DMS79 (cell line): ENCODE measurements at regions not wholly inside any gene's neighbourhood (a gene's known extent, or its start where the extent isn't known, plus 50 kb on each side); places are given as distances from the start of the nearest gene placed in this dataset.

Experiments
- DNase-seq: peaks from one replicate; lab custom pipeline; 2025; lab: John Stamatoyannopoulos, UW

GRCh38 chr11:15815246-15816195 lies 540.8 kb downstream of the SOX6 start:
- no peak for DNase-seq

DNA sequence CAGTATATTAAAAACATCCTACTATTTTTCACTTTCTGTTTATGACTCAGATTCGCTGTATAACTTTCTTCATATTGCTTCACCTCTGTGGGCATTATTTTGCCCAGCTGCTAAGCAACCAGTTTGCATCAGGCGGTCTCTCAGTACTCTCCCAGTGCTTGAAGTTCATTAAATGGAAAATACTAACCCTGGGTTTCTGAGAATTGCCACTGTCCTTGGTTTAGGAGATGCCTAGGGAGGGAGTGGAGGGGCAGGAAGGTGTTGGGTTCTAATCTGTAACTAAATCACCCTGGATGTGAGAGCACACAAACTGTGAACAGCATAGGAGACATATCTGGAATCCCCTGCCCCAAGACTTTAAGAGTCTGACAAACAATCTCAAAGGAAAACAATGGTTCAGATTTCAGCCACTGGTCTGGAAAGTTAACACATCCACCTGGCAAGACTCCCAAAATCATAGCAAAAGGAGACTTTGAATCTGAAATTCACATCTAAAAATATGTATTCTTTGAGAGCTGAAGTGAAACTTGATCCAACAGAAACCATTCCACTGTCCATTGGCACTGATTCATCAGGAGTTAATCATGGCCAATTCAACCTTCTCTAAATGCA lies 540.0 kb downstream of the SOX6 start:
- no peak for DNase-seq

DNA sequence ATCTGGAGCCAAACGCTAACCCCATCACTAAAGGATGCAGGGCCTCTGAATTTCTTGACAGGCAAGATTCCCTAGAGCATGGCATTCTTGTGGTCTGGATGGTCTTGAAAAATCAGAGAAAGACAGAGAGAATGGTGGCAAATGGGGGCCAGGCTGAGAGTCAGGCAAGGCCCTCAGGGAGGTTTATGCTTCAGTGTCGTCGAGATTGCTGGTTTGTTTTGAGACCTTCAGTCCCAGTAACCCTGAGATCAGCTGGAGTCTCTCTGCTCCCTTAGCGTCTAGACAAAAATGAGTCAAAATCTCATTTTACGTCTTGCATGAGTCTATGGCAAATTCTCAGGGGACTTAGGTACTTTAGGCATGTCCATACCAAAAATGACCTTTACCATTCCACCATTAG lies 539.3 kb downstream of the SOX6 start:
- no peak for DNase-seq

- no peak for DNase-seq
Observed at GRCh38 chr11:15818132-15818842, 538.1 kb downstream of the SOX6 start.

- DNase-seq, result no peak
Observed at GRCh38 chr11:15819679-15820286, 536.6 kb downstream of the SOX6 start.

- DNase-seq, result no peak
Observed at GRCh38 chr11:15821451-15821850, 534.9 kb downstream of the SOX6 start.

DNA sequence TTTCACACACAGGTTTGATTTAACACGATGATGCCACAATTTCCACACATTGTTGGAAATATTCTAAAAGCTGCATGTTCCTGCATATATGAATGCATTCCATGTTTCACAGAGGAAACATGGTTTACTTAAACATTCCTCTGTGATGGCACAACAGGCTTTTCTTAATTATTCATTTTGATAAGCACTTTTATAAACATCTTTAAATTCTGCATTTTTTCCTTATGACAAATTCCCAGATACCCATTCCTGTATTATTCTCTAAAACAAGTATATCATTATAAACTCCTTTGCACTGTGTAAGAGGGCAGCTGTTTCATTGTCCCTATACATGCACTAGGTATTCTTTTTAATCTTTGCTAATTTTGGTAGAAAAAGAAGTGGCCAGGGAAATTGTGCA lies 532.3 kb downstream of the SOX6 start:
- no peak for DNase-seq

GRCh38 chr11:15825976-15826650 lies 530.2 kb downstream of the SOX6 start:
- DNase-seq, result no peak

DNA sequence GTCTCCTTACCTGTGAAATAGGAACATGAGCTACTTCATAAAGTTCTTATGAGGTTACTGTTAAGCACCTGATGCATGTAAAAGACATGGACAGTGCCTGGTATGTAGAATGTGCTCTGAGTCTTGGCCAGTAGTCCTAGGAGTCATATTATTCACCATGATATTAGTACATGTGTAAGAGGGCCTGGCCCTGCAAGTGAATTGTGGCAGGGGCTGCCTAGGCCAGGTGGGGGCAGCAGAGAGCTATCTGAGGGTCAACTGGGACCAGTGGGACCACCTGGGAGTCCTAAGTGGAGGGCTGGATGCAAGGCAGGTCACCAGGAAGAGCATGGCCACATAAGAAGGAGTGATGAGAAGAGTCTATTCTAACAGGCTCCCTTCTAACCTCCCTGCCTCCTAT lies 529.5 kb downstream of the SOX6 start:
- no peak for DNase-seq

DNA sequence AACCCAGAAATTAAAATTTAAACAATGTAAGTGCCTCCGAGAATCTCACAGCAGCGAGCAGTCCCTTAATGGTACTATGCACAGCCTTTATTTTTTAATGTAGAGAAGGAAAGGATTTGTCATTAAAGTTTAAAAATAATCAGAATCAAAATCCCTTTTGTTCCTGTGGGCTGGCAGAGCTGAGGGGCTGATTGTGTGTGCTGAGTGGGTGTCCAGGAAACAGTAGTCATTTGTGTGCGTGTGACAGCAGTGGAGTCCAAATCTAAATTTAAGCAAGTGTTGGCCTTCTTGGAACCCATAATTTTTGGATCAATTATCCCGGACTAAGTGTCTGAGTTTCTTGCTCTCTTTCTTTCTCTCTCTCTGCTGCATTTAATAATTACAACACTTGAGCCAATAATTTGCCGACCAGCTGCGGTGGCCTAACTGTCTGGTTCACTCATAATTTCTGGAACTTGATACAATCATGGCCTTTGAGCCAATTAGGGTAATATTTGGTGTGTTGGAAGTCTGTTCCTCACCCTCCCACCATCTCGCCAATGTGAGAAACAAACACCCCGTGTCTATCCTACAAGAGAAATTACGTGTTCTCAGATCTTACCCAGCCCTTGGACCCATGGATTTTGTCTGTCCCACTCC lies 528.0 kb downstream of the SOX6 start:
- no peak for DNase-seq

DNA sequence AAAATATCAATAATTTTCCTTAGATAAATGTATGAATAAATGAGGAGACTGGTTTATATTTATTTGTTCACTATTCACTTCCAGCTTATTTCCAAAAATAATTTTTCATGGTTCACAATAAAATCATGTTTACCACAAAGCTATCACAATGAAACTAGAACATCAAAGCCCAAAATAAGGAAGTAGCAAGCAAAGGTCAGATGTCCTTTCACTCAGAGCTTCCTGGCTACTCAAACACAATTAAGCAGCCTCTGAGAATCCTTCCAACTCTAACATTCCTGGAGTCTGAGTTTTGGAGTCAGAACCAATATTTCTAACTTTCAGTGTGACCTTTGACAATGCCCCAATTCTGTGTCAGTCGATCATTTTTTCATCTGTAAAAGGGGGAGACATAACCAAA lies 527.0 kb downstream of the SOX6 start:
- DNase-seq, result no peak

- DNase-seq, result no peak
Observed at GRCh38 chr11:15830741-15831428, 525.5 kb downstream of the SOX6 start.

DNA sequence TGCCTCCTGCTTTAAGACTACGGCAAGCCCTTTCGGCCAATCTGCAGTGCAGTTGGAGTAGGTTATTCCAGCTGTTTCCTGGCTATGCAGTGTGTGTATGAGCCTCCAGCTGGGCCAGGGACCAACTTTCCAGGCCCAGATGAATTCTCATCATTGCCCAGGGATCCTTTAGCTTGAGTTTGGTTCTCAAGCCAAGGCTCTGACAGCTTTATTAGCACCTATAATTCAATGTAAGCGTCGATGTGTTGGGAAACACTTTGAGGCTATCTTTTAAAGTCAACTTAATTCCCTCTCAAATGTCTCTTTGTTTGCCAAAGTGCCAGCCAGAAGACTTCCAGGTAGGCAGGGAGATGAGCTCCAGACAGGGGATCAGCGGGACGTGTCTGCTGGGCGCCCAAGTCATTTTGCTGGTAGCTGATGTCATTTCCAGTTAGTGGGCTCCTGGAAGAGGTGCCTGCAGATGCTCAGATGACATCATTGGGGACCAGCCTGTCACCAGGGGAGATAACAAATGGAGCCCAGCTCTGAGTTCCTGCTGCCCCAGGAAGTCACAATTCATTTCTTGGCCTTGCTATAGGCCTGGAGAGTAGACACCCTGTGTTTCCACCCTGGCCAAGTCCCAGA lies 520.4 kb downstream of the SOX6 start:
- no peak for DNase-seq

DNA sequence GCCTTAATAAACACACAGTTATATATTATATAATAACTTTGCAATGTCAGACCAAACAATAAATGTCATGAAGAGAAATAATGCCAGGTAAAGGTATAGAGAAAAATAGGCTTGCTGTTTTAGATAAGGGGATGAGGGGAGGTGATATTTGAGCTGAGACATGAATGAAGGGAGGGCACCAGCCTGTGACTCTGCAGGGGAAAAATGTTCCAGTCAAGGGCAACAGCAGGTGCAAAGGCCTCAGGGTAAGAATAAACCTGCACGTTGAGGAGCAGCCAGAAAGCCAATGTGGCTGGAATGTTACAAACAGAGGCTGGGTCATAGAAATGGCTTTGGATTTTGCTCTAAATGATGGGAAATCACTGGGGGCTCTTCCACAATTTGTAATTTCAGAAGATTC lies 519.6 kb downstream of the SOX6 start:
- no peak for DNase-seq

DNA sequence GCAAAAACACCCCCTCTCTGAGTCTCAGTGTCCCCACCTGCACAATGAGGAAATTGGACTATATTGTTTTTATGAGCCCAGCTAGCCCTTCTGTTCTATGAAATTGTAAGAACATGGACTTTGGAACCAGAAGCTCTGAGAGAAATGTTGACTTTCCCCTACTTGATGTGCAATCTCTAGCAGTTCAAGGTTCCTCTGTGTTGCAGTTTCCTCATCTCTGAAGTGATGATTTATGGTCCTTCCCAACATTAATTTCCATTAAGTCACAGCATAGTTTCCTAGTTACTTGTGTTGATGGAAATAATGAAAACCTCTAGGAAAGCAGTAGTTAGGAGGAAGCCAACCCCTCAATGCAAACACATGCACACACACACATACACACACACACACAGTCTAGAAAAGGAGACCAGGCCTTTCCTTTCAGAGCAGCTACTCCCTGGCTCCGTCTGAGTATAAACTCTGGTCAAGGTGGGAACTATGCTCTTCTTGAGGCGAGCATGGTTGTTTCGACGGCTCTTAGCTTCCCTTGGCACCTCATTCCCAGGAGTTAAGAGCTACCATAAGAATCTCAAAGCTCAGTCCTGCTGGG lies 518.4 kb downstream of the SOX6 start:
- no peak for DNase-seq

DNA sequence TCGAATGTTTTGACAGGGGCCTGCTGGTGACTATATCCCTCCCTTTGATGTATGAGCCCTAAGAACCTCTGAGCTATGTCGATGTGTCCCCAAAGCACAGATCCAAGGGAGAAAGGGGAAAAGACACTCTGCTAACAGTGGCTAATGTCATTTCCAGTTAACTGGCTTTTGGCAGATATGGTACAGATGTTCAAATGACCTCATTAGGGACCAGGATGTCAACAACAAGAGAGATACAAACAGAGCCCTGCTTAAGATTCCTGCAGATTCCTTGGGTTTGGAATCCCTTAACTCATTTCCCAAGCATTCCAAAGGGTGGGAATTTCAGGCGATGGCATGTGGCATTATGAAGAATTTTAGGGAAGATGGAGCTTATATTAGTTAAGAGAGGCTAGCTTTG lies 517.3 kb downstream of the SOX6 start:
- no peak for DNase-seq

- no peak for DNase-seq
Observed at GRCh38 chr11:15840966-15841365, 515.4 kb downstream of the SOX6 start.

DNA sequence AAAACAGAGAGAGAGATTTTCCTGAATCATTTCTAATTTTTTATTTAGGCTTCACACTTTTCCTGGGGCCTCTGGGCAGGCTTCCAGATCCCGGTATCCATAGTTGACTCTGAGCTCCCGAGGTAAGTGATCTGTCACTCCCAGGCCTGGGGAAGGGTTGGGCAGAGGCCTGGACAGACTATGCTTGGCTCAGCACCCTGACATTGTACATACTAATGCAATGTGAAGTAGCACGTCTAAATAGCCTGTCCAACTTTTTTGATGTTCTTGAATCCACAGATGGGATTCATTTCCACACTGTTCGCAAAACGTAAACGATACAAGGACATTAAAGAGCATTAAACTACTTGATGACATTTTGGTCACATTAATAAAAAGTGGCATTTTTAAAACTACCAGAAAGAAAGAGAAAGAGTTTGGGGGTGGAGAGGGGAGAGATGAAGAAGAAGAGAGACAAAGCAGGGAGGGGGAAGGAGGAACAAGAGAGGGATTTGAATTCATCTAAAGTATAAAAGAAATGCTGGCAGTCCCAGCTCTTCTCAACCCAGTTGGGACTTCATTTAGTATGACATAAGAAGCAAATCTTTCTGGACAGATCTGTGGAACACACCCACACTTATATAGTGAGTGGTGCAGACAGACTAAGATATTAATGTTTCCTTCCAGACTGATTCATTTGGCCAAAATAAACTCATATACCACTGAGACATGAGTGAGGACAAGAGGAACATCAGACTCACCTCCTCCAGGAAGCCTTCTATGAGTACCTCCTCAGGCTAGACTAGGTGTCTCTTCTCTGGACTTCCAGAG lies 514.2 kb downstream of the SOX6 start:
- DNase-seq, result no peak

GRCh38 chr11:15843309-15843872 lies 513.0 kb downstream of the SOX6 start:
- peak; percentile 80 for DNase-seq
